SK-N-SH (cell line): ENCODE measurements at regions not wholly inside any gene's neighbourhood (a gene's known extent, or its start where the extent isn't known, plus 50 kb on each side); places are given as distances from the start of the nearest gene placed in this dataset.

Source experiments
- small RNA-seq, 7 experiments: library from RNA; depleted of rRNA; stranded (forward); fragments of <200 nt; gene quantifications; one replicate each; pipeline ENCODE3, GENCODE V24; 2012

Small RNAs in the stretch of these regions (small RNA-seq; reads per million reads assigned to genes)
- 0 reads per million in 7 experiments for gene RN7SKP89
